Uterus (tissue), 3 donors: ENCODE measurements at regions not wholly inside any gene's neighbourhood (a gene's known extent, or its start where the extent isn't known, plus 50 kb on each side); places are given as distances from the start of the nearest gene placed in this dataset.

Source experiments
- DNase-seq, 2 donors: peaks; one replicate each; pipeline ENCODE4 v3.0.0-alpha.2; 2019 to 2020
- H3K27ac ChIP-seq, 2 donors: fragments of 200-600 bp; sonication (generic); 1 replicate in 1 of 2; 2 replicates in 1 of 2; pipeline ENCODE4 v1.5.1; 2016 to 2018
- H3K27me3 ChIP-seq, 2 donors: fragments of 200-600 bp; sonication (generic); one replicate each; pipeline ENCODE4 v1.5.1; 2018 to 2019; ENCODE audit warnings: control low read depth in 1 of 2
- H3K36me3 ChIP-seq, 2 donors: fragments of 200-600 bp; sonication (generic); one replicate each; pipeline ENCODE4 v1.5.1; 2019; ENCODE audit warnings: control low read depth in 1 of 2
- H3K4me1 ChIP-seq, 2 donors: fragments of 200-600 bp; sonication (generic); one replicate each; pipeline ENCODE4 v1.5.1; 2018 to 2019; ENCODE audit warnings: control low read depth in 1 of 2
- H3K4me3 ChIP-seq, 2 donors: fragments of 200-600 bp; sonication (generic); 1 replicate in 1 of 2; 2 replicates in 1 of 2; pipeline ENCODE4 v1.5.1; 2018 to 2019; ENCODE audit warnings: mild to moderate bottlenecking in 1 of 2
- H3K9me3 ChIP-seq, 2 donors: fragments of 200-600 bp; sonication (generic); one replicate each; pipeline ENCODE4 v1.5.1; 2019; ENCODE audit warnings: control low read depth in 1 of 2
- POLR2A ChIP-seq, 2 donors: fragments of 450-650 bp; IDR thresholded peaks; one replicate each; pipeline ENCODE4 v1.6.1; 2016; ENCODE audit warnings: antibody characterized with exemption in 2 of 2, mild to moderate bottlenecking in 1 of 2, moderate library complexity in 1 of 2
- intact Hi-C: fragments of 100-400 bp; cut with DNase I; formaldehyde crosslinking; loops from one replicate; pipeline ENCODE4 v1.15.1; 2023; ENCODE audit warnings: low total_unique reads
- TF ChIP-seq, protein P1 (sequence below), 4 experiments: fragments of 200-600 bp in 2 of 4; fragments of 450-650 bp in 2 of 4; sonication (generic) in 2 of 4; IDR thresholded peaks; one replicate each; pipeline ENCODE4 v1.5.1; 2016 to 2019; ENCODE audit warnings: antibody characterized with exemption in 4 of 4, mild to moderate bottlenecking in 2 of 4, moderate library complexity in 1 of 4
- donor health status: DM: yes; HTN: yes; CAD: no.

DNA sequence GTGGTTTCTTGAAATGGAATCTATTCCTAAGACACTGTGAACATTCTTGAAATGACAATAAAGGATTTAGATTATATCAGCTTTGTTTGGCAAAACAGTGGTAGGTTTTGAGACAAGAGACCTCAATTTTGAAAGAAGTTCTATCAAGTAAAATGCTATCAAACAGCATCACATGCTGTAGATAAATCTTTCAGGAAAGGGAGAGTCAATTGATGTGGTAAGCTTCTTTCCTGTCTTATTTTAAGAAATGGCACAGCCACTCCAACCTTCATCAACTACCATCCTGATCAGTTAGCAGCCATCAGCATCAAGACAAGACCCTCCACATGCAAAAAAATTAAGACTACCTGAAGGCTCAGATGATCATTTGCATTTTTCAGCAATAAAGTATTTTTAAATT lies 495.4 kb downstream of the TRIB2 start:
- H3K36me3 ChIP-seq, result no peaks in the 10 kb centered on the region
- no peaks in the 10 kb centered on the region for H3K4me1 ChIP-seq
- no peak for DNase-seq
- TF ChIP-seq, protein P1, sequence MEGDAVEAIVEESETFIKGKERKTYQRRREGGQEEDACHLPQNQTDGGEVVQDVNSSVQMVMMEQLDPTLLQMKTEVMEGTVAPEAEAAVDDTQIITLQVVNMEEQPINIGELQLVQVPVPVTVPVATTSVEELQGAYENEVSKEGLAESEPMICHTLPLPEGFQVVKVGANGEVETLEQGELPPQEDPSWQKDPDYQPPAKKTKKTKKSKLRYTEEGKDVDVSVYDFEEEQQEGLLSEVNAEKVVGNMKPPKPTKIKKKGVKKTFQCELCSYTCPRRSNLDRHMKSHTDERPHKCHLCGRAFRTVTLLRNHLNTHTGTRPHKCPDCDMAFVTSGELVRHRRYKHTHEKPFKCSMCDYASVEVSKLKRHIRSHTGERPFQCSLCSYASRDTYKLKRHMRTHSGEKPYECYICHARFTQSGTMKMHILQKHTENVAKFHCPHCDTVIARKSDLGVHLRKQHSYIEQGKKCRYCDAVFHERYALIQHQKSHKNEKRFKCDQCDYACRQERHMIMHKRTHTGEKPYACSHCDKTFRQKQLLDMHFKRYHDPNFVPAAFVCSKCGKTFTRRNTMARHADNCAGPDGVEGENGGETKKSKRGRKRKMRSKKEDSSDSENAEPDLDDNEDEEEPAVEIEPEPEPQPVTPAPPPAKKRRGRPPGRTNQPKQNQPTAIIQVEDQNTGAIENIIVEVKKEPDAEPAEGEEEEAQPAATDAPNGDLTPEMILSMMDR (IDR thresholded peaks at IDR 0.05), result no peak
- TF ChIP-seq POLR2A (IDR thresholded peaks at IDR 0.05), result no peak
- intact Hi-C loops, result no loop called here
- no peaks in the 10 kb centered on the region for H3K27me3 ChIP-seq
- H3K9me3 ChIP-seq, result no peaks in the 10 kb centered on the region
- H3K27ac ChIP-seq, result no peak overlapping the region
- no peak overlapping the region for H3K4me3 ChIP-seq

- intact Hi-C loops, result no loop called here
- Histone ChIP-seq H3K36me3 (no peaks in the 10 kb centered on the region), H3K4me3 (no peak overlapping the region), H3K9me3 (no peaks in the 10 kb centered on the region), H3K27ac (no peak overlapping the region), H3K4me1 (no peaks in the 10 kb centered on the region), H3K27me3 (no peaks in the 10 kb centered on the region)
- DNase-seq, result no peak
- TF ChIP-seq POLR2A (IDR thresholded peaks at IDR 0.05), result no peak
- TF ChIP-seq, protein P1 (IDR thresholded peaks at IDR 0.05), result no peak
Measured at GRCh38 chr2:13218205-13218604, 501.5 kb downstream of the TRIB2 start.

GRCh38 chr2:13227578-13227977 lies 510.8 kb downstream of the TRIB2 start:
- H3K27ac ChIP-seq, result no peak overlapping the region
- H3K9me3 ChIP-seq, result no peaks in the 10 kb centered on the region
- no peak for TF ChIP-seq POLR2A (IDR thresholded peaks at IDR 0.05)
- H3K27me3 ChIP-seq, result no peaks in the 10 kb centered on the region
- DNase-seq, result no peak
- no peaks in the 10 kb centered on the region for H3K36me3 ChIP-seq
- intact Hi-C loops, result no loop called here
- no peaks in the 10 kb centered on the region for H3K4me1 ChIP-seq
- no peak overlapping the region for H3K4me3 ChIP-seq

DNA sequence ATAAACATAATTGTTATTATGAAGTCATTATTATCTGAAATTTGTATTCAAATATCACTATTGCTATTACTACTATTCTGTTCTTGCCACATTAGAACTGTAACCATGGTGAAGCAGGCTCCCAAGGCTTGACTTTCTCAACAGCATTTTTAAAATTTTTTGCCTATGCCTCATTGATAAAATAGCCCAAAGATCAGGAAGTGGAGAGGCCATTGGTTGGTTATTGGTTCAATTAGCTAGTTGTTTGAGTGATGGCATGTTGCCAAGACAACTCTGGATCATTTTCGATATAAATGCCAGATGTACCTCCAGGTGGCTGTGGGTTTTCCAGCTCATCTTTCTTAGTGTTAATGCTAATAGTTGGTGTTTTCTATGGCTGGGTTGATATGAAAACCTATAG lies 513.5 kb downstream of the TRIB2 start:
- intact Hi-C loops, result no loop called here
- no peak overlapping the region for H3K27ac ChIP-seq
- no peaks in the 10 kb centered on the region for H3K4me1 ChIP-seq
- H3K9me3 ChIP-seq, result no peaks in the 10 kb centered on the region
- H3K4me3 ChIP-seq, result no peak overlapping the region
- no peak for TF ChIP-seq POLR2A (IDR thresholded peaks at IDR 0.05)
- TF ChIP-seq, protein P1 (IDR thresholded peaks at IDR 0.05), result no peak
- no peaks in the 10 kb centered on the region for H3K36me3 ChIP-seq
- DNase-seq, result no peak
- no peaks in the 10 kb centered on the region for H3K27me3 ChIP-seq

- TF ChIP-seq POLR2A (IDR thresholded peaks at IDR 0.05), result no peak
- TF ChIP-seq, protein P1 (IDR thresholded peaks at IDR 0.05), result no peak
- no peaks in the 10 kb centered on the region for H3K27me3 ChIP-seq
- H3K36me3 ChIP-seq, result no peaks in the 10 kb centered on the region
- no peaks in the 10 kb centered on the region for H3K4me1 ChIP-seq
- DNase-seq, result no peak
- no peak overlapping the region for H3K4me3 ChIP-seq
- H3K9me3 ChIP-seq, result no peaks in the 10 kb centered on the region
- H3K27ac ChIP-seq, result no peak overlapping the region
- intact Hi-C loops, result no loop called here
Measured at GRCh38 chr2:13240061-13240460, 523.3 kb downstream of the TRIB2 start.

DNA sequence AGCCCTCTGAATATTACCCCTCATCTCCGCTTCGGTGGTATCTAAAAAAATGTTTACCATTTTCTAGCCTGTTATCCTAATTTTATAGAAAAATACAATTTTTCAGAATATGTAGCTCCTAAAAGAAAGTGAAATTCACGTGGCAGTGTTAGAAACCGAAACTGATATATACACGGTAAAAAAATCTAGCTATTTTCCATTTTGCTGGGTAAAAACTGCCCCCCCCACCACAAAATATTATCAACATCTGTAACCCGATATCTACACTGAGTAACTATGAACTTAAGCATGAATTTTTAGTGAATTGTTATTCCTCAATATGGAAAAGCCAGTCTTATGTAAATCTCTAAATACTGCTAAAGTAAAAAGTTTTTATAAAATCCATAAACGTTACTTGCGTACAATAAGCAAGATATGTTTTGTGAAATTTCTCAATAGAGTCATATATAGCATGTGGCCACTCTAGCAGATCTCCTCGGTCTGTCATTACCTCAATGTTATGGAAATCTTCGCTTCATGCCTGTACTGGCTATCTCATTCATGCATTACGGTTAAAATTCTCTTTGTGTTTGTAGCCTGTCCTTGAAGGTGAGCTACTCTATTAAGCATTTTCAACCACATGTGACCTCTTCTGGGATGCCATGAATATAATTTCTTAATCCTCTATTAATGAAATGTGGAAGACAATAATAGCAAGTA lies 524.2 kb downstream of the TRIB2 start:
- H3K4me3 ChIP-seq, result no peak overlapping the region
- no peaks in the 10 kb centered on the region for H3K27me3 ChIP-seq
- no peaks in the 10 kb centered on the region for H3K4me1 ChIP-seq
- DNase-seq, result no peak
- H3K36me3 ChIP-seq, result no peaks in the 10 kb centered on the region
- H3K9me3 ChIP-seq, result no peaks in the 10 kb centered on the region
- intact Hi-C loops, result no loop called here
- TF ChIP-seq POLR2A (IDR thresholded peaks at IDR 0.05), result no peak
- TF ChIP-seq, protein P1 (IDR thresholded peaks at IDR 0.05), result no peak
- no peak overlapping the region for H3K27ac ChIP-seq
